LoVo (cell line): ENCODE measurements at regions not wholly inside any gene's neighbourhood (a gene's known extent, or its start where the extent isn't known, plus 50 kb on each side); places are given as distances from the start of the nearest gene placed in this dataset.

Experiments used
- DNase-seq: peaks from one replicate; pipeline ENCODE4 v3.0.0-alpha.2; 2016; ENCODE audit warnings: low spot score

GRCh38 chr22:48233586-48233985 is 1471.1 kb downstream of the TBC1D22A start:
- DNase-seq: no peak

- DNase-seq: no peak
These were observed 1466.0 kb downstream of the TBC1D22A start for GRCh38 chr22:48228468-48228867.

- no peak for DNase-seq
These were observed 1465.0 kb downstream of the TBC1D22A start for GRCh38 chr22:48227341-48228018.

GRCh38 chr22:48226026-48227013 is 1463.9 kb downstream of the TBC1D22A start:
- DNase-seq: no peak

- DNase-seq: no peak
These were observed 1461.9 kb downstream of the TBC1D22A start for GRCh38 chr22:48224332-48224731.

- DNase-seq: no peak
These were observed 1461.2 kb downstream of the TBC1D22A start for GRCh38 chr22:48223488-48224190.

- DNase-seq: no peak
These were observed 1460.5 kb downstream of the TBC1D22A start for GRCh38 chr22:48222742-48223487.

GRCh38 chr22:48218889-48219420 is 1456.5 kb downstream of the TBC1D22A start:
- no peak for DNase-seq

- no peak for DNase-seq
These were observed 1455.1 kb downstream of the TBC1D22A start for GRCh38 chr22:48217596-48217995.

- DNase-seq: no peak
These were observed 1450.3 kb downstream of the TBC1D22A start for GRCh38 chr22:48212727-48213126.

GRCh38 chr22:48210812-48211211 is 1448.4 kb downstream of the TBC1D22A start:
- DNase-seq: no peak

- DNase-seq: no peak
These were observed 1447.7 kb downstream of the TBC1D22A start for GRCh38 chr22:48210198-48210580.

GRCh38 chr22:48209473-48210197 is 1447.2 kb downstream of the TBC1D22A start:
- no peak for DNase-seq

GRCh38 chr22:48208894-48209293 is 1446.4 kb downstream of the TBC1D22A start:
- no peak for DNase-seq

- DNase-seq: no peak
These were observed 1445.6 kb downstream of the TBC1D22A start for GRCh38 chr22:48207919-48208535.

GRCh38 chr22:48205790-48206189 is 1443.3 kb downstream of the TBC1D22A start:
- no peak for DNase-seq

- DNase-seq: no peak
These were observed 1442.7 kb downstream of the TBC1D22A start for GRCh38 chr22:48205161-48205560.

- no peak for DNase-seq
These were observed 1441.8 kb downstream of the TBC1D22A start for GRCh38 chr22:48204296-48204695.

GRCh38 chr22:48199667-48200066 is 1437.2 kb downstream of the TBC1D22A start:
- no peak for DNase-seq
